Prostate gland (tissue), 2 donors: ENCODE measurements at regions not wholly inside any gene's neighbourhood (a gene's known extent, or its start where the extent isn't known, plus 50 kb on each side); places are given as distances from the start of the nearest gene placed in this dataset.

Source experiments
- POLR2A ChIP-seq: fragments of 450-650 bp; IDR thresholded peaks from one replicate; pipeline ENCODE4 v1.6.1; 2016; ENCODE audit warnings: antibody characterized with exemption, mild to moderate bottlenecking
- TF ChIP-seq, protein P1 (sequence below), 4 experiments: fragments of 200-600 bp in 2 of 4; fragments of 450-650 bp in 2 of 4; sonication (generic) in 2 of 4; IDR thresholded peaks; 1 replicate in 3 of 4; 2 replicates in 1 of 4; pipeline ENCODE4 v1.5.1; 2016 to 2019; ENCODE audit warnings: antibody characterized with exemption in 4 of 4, mild to moderate bottlenecking in 2 of 4, moderate library complexity in 2 of 4

DNA sequence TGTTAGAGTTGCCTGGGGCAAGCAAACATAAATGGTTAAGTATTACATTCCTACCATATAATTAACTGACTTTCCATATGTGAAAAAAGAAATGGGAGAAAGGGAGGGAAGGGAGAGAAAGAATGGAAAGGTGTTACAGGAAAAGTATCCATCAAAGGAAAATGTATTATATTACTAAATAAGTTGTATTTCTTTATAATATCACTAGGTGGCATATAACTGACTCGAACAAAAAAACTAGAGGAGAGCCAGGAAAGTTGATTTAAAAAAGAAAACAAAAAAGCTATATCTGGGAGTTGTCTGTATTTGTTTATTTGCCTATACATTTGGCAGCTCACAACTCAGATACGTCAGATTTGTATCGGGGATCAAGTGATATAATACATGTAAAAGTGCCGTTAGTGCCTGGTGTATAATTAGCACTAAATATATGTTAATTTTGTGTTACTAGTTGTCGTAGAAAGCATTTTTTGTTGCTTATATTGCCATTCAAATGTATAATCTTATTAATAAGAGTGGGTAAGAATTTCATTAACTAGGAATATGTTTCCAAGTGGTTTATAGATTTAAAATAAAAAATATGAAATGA, 59.6 kb upstream of the ADAMTS19 start:
- TF ChIP-seq, protein P1, sequence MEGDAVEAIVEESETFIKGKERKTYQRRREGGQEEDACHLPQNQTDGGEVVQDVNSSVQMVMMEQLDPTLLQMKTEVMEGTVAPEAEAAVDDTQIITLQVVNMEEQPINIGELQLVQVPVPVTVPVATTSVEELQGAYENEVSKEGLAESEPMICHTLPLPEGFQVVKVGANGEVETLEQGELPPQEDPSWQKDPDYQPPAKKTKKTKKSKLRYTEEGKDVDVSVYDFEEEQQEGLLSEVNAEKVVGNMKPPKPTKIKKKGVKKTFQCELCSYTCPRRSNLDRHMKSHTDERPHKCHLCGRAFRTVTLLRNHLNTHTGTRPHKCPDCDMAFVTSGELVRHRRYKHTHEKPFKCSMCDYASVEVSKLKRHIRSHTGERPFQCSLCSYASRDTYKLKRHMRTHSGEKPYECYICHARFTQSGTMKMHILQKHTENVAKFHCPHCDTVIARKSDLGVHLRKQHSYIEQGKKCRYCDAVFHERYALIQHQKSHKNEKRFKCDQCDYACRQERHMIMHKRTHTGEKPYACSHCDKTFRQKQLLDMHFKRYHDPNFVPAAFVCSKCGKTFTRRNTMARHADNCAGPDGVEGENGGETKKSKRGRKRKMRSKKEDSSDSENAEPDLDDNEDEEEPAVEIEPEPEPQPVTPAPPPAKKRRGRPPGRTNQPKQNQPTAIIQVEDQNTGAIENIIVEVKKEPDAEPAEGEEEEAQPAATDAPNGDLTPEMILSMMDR (IDR thresholded peaks at IDR 0.05), result peak in 2 of 4 experiments; percentile 10 to 11
- TF ChIP-seq POLR2A, result no peak
